ENCODE measurements at regions not wholly inside any gene's neighbourhood (a gene's known extent, or its start where the extent isn't known, plus 50 kb on each side); places are given as distances from the start of the nearest gene placed in this dataset.

GRCh38 chr15:70151003-70151402 lies 53.3 kb upstream of the TLE3 start:
- ChIA-PET POLR2A (no interaction called here), CTCF (no interaction called here)
- no peaks in the 10 kb centered on the region for H3K9me3 ChIP-seq (ENCODE audit: control insufficient read depth in 2 of 3, low read length in 3 of 3)
- H3K27me3 Mint-ChIP-seq = peaks cover 0 to 35% (median 9%) of the 10 kb centered on the region in 5 donors
- peaks cover 0 to 3% (median 0%) of the 10 kb centered on the region in 7 donors for H3K4me1 Mint-ChIP-seq
- H3K36me3 Mint-ChIP-seq = no peaks in the 10 kb centered on the region
- H3K27me3 ChIP-seq (ENCODE audit: control insufficient read depth in 2 of 2, insufficient read depth in 2 of 2, low read length in 2 of 2) = no peaks in the 10 kb centered on the region
- DNase-seq (no peak), ATAC-seq (no peak)
- no peaks in the 10 kb centered on the region for H3K4me1 ChIP-seq (ENCODE audit: control insufficient read depth in 2 of 2, insufficient read depth in 2 of 2, low read length in 2 of 2)
- H3K36me3 ChIP-seq (ENCODE audit: control insufficient read depth in 2 of 3, insufficient read depth in 3 of 3, low read length in 3 of 3) = no peaks in the 10 kb centered on the region
- no peak overlapping the region for H3K4me3 ChIP-seq (ENCODE audit: low read length)
- peaks cover 0 to 1% (median 0%) of the 10 kb centered on the region in 11 donors for H3K9me3 Mint-ChIP-seq
- intact Hi-C loops (cut with micrococcal nuclease) = loop anchor here in 1 of 2 donors (5.0 kb wide), 1 partner anchor 559 kb away; no protein-coding TSS in a partner anchor
- no peak overlapping the region for H3K27ac Mint-ChIP-seq
- H3K27ac ChIP-seq (ENCODE audit: low read depth, low read length) = no peak overlapping the region
- no peak overlapping the region for H3K4me3 Mint-ChIP-seq

- Histone ChIP-seq H3K4me1 (ENCODE audit: control insufficient read depth in 2 of 2, insufficient read depth in 2 of 2, low read length in 2 of 2) (no peaks in the 10 kb centered on the region), H3K9me3 (ENCODE audit: control insufficient read depth in 2 of 3, low read length in 3 of 3) (no peaks in the 10 kb centered on the region), H3K27ac (ENCODE audit: low read depth, low read length) (no peak overlapping the region), H3K27me3 (ENCODE audit: control insufficient read depth in 2 of 2, insufficient read depth in 2 of 2, low read length in 2 of 2) (no peaks in the 10 kb centered on the region), H3K36me3 (ENCODE audit: control insufficient read depth in 2 of 3, insufficient read depth in 3 of 3, low read length in 3 of 3) (no peaks in the 10 kb centered on the region), H3K4me3 (ENCODE audit: low read length) (no peak overlapping the region)
- ChIA-PET CTCF (no interaction called here), POLR2A (no interaction called here)
- H3K27ac Mint-ChIP-seq = no peak overlapping the region
- H3K4me3 Mint-ChIP-seq = no peak overlapping the region
- DNase-seq = no peak
- peaks cover 0 to 3% (median 0%) of the 10 kb centered on the region in 11 donors for H3K9me3 Mint-ChIP-seq
- intact Hi-C loops (cut with micrococcal nuclease) = loop anchor here in 1 of 2 donors (1.0 to 5.0 kb wide), 4 partner anchors 558 to 672 kb away; no protein-coding TSS in a partner anchor
- peaks cover 0 to 39% (median 9%) of the 10 kb centered on the region in 5 donors for H3K27me3 Mint-ChIP-seq
- no peaks in the 10 kb centered on the region for H3K36me3 Mint-ChIP-seq
- H3K4me1 Mint-ChIP-seq = peaks cover 0 to 3% (median 0%) of the 10 kb centered on the region in 7 donors
- no peak for ATAC-seq
Measured at GRCh38 chr15:70150405-70150747, 52.7 kb upstream of the TLE3 start.

GRCh38 chr15:70149667-70150404 lies 52.1 kb upstream of the TLE3 start:
- ChIA-PET CTCF (interaction anchor here (0.5 kb wide), 1 partner anchor 448 kb away, joined by 3 read pairs; no protein-coding TSS in a partner anchor), POLR2A (no interaction called here)
- Histone ChIP-seq H3K27me3 (ENCODE audit: control insufficient read depth in 2 of 2, insufficient read depth in 2 of 2, low read length in 2 of 2) (no peaks in the 10 kb centered on the region), H3K4me3 (ENCODE audit: low read length) (no peak overlapping the region), H3K9me3 (ENCODE audit: control insufficient read depth in 2 of 3, low read length in 3 of 3) (no peaks in the 10 kb centered on the region), H3K27ac (ENCODE audit: low read depth, low read length) (no peak overlapping the region), H3K36me3 (ENCODE audit: control insufficient read depth in 2 of 3, insufficient read depth in 3 of 3, low read length in 3 of 3) (no peaks in the 10 kb centered on the region), H3K4me1 (ENCODE audit: control insufficient read depth in 2 of 2, insufficient read depth in 2 of 2, low read length in 2 of 2) (no peaks in the 10 kb centered on the region)
- no peak overlapping the region for H3K4me3 Mint-ChIP-seq
- H3K36me3 Mint-ChIP-seq = no peaks in the 10 kb centered on the region
- H3K27ac Mint-ChIP-seq = no peak overlapping the region
- ATAC-seq (no peak), DNase-seq (no peak)
- H3K4me1 Mint-ChIP-seq = peaks cover 0 to 3% (median 0%) of the 10 kb centered on the region in 7 donors
- intact Hi-C loops (cut with micrococcal nuclease) = loop anchor here in 1 of 2 donors (1.0 to 5.0 kb wide), 4 partner anchors 558 to 672 kb away; no protein-coding TSS in a partner anchor
- peaks cover 0 to 44% (median 9%) of the 10 kb centered on the region in 5 donors for H3K27me3 Mint-ChIP-seq
- peaks cover 0 to 3% (median 0%) of the 10 kb centered on the region in 11 donors for H3K9me3 Mint-ChIP-seq

- DNase-seq (no peak), ATAC-seq (no peak)
- H3K4me1 Mint-ChIP-seq = peaks cover 0 to 6% (median 0%) of the 10 kb centered on the region in 7 donors
- H3K9me3 Mint-ChIP-seq = peaks cover 0 to 3% (median 0%) of the 10 kb centered on the region in 11 donors
- H3K27me3 Mint-ChIP-seq = peaks cover 0 to 62% (median 17%) of the 10 kb centered on the region in 5 donors
- H3K36me3 Mint-ChIP-seq = no peaks in the 10 kb centered on the region
- H3K27ac Mint-ChIP-seq = no peak overlapping the region
- intact Hi-C loops (cut with micrococcal nuclease) = no loop called here
- H3K27ac ChIP-seq (ENCODE audit: low read depth, low read length) = no peak overlapping the region
- H3K27me3 ChIP-seq (ENCODE audit: control insufficient read depth in 2 of 2, insufficient read depth in 2 of 2, low read length in 2 of 2) = no peaks in the 10 kb centered on the region
- no peaks in the 10 kb centered on the region for H3K36me3 ChIP-seq (ENCODE audit: control insufficient read depth in 2 of 3, insufficient read depth in 3 of 3, low read length in 3 of 3)
- POLR2A ChIA-PET = no interaction called here
- no peaks in the 10 kb centered on the region for H3K9me3 ChIP-seq (ENCODE audit: control insufficient read depth in 2 of 3, low read length in 3 of 3)
- no peaks in the 10 kb centered on the region for H3K4me1 ChIP-seq (ENCODE audit: control insufficient read depth in 2 of 2, insufficient read depth in 2 of 2, low read length in 2 of 2)
- CTCF ChIA-PET = no interaction called here
- H3K4me3 Mint-ChIP-seq = no peak overlapping the region
- no peak overlapping the region for H3K4me3 ChIP-seq (ENCODE audit: low read length)
Measured at GRCh38 chr15:70147778-70148177, 50.1 kb upstream of the TLE3 start.
